HG03175 (cell line): ENCODE measurements at regions not wholly inside any gene's neighbourhood (a gene's known extent, or its start where the extent isn't known, plus 50 kb on each side); places are given as distances from the start of the nearest gene placed in this dataset.
"Not testable (repeated sequence)": the region's sequence is repeated elsewhere in the genome, so short reads cannot be mapped to it uniquely, and the experiment has no call there.

Experiments
- ATAC-seq: cut with Tn5 transposase; IDR thresholded peaks from one replicate; pipeline ENCODE4 v1.9.1; 2021; ENCODE audit warnings: mild to moderate bottlenecking, moderate library complexity; ENCODE audit not compliant: unreplicated experiment

GRCh38 chr17:63171428-63172393 is 205.7 kb downstream of the TANC2 start:
- no peak for ATAC-seq

DNA sequence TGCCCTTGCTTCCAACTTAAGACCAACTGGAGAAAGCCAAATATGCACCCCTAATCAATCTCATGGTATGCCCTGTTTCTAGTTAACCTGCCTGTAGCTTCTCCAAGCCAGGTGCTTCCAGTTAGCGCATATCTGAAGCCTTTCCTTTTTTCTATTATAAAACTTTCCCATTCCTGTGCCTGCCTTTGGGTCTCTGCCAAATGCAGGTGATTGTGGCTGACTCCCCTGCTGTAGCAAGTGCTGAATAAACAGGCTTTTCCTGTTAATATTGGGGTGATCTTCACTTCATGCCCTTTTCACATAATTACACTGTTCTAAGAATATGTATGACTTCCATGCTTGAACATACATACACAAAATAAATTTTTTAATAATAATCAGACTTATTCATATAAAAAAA is 207.4 kb downstream of the TANC2 start:
- ATAC-seq, result no peak

DNA sequence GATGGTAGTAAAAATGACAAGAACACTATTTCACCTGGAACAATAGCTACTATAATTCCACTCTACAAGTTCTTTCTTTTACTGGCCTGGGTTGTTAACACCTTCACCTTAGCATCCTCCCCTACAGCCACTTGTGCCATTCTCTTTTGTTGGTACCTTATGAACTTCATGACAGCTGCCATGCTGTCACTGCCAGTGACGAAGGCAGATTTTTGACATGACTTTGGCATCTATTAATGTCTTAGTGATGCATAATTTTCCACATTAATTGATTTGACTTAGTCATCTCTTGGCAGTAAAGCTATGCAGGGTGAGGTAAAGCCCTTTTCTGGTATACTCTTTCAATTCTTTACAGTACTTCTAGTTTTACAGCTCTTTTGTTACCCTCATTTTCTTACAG is 207.9 kb downstream of the TANC2 start:
- no peak for ATAC-seq

DNA sequence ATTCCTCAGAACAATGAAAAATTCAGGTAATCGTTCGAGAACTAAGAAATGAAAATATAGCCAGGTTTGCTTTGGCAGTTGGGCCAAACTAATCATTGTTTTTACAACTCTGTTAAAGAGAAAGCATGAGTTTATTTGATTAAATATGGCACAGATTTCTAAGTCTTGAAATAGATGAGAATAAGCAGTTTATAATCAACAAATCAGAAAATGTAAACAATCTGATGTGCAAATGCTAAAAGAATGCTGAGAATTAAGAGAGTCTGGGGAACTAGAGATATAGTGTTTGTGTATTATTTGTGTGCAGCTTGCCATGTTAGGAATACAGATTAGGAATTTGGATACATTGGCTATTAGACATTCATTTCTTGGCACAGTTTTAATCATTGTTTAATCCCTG is 212.5 kb downstream of the TANC2 start:
- no peak for ATAC-seq

GRCh38 chr17:63181856-63182255 is 215.8 kb downstream of the TANC2 start:
- no peak for ATAC-seq

DNA sequence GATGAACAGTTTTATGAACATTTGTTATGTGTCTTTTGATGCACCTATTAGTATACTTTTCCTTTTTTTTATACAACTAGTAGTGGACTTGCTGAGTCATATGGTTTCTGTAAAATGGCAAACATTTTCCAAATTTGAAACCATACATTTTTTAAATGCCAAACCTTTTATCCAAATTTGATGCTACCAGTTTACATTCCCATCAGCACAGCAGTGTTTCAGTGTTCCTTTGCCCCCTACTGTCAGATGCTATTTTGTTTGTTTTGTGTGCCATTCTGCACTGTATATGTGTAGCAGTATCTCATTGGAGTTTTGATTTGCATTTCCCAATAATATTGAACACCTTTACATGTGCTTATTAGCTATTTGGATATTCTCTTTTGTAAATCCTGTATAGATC is 219.4 kb downstream of the TANC2 start:
- no peak for ATAC-seq

- ATAC-seq, result no peak
Observed at GRCh38 chr17:63189082-63189481, 223.0 kb downstream of the TANC2 start.

DNA sequence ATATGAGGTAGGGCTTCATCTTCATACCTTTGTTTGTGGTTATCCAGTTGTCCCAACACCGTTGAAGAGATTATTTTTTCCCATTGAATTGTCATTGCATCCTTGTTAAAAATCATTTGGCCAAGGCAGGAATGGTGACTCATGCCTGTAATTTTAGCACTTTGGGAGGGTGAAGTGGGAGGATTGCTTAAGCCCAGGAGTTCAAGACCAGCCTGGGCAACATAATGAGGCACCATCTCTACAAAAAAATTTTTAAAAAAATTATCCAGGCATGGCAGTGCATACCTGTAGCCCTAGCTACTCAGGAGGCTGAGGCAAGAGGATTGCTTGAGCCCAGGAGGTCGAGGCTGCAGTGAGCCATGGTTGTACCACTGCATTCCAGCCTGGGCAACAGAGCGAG is 223.9 kb downstream of the TANC2 start:
- no peak for ATAC-seq

- ATAC-seq, result no peak
Observed at GRCh38 chr17:63190821-63191370, 224.9 kb downstream of the TANC2 start.

- no peak for ATAC-seq
Observed at GRCh38 chr17:63191610-63192009, 225.6 kb downstream of the TANC2 start.

DNA sequence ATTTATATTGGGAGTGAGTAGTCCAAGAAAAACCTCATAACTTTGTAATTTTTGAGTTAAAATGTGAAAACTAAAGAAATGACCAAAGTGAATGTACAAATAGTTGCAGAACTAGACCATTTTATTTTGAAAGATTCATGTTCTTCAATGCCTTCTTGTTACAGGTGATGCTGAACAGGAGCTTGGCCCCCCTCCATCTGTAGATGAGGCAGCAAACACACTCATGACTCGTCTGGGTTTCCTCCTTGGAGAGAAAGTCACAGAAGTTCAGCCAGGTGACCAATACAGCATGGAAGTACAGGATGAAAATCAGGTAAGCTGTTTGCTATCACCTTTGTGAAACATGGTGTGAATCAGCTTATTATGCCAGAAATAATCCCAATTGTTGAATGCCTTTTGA is 227.8 kb downstream of the TANC2 start:
- no peak for ATAC-seq

- no peak for ATAC-seq
Observed at GRCh38 chr17:63196772-63197335, 230.8 kb downstream of the TANC2 start.

DNA sequence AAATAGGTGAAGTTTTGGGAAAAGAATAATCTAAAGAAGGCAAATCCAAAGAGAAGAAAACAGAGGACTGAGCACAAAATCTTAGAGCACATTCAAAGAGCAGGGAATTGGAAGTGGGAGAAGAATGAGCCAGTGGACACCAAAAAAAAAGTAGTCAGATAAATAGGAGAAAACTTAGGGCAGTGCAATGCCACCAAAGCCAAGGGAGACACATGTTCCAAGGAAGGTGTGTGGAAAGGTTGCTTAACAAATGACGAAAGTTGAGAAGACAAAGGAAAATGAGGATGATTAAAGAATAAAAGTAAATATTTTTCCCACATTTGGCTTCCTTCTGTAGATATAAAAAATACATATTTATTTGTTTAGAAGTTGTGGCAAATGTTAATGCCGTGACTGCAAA is 237.6 kb downstream of the TANC2 start:
- ATAC-seq, result no peak

GRCh38 chr17:63221939-63222338 is 224.2 kb downstream of the CYB561 start:
- ATAC-seq, result no peak

GRCh38 chr17:63222655-63223054 is 223.5 kb downstream of the CYB561 start:
- ATAC-seq, result no peak

DNA sequence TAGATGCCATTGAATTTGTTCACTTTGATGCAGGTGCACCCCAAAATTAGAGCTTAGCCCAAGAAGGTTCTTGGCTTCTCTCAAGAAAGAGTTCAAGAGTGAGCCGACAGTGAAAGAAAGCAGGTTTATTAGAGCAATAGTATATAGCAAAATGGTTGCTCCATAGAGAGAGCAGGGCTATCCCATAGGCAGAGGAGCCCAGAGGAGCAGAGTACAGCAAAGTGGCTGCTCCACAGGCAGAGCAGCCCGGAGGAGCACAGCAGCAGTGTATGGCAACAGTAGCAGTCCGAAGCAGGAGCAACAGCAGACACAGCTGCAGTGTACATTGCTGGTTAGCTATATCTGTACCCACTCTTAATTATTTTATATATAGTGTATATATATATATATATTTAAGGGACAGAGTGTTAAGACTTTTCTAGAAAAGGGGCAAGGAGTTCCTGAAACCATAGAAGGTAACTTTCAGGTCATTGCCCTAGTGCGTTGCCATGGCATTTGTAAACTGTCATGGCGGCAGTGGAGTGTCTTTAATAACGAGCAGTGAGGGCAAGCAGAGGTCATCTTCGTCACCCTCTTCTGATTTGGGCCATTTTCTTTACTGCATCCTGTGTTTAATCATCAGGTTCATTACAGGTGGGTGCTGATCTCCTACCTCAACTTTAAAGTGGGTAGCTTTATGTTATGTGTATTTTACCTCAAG is 222.7 kb downstream of the CYB561 start:
- ATAC-seq, result no peak

GRCh38 chr17:63224644-63225043 is 221.5 kb downstream of the CYB561 start:
- ATAC-seq, result no peak

DNA sequence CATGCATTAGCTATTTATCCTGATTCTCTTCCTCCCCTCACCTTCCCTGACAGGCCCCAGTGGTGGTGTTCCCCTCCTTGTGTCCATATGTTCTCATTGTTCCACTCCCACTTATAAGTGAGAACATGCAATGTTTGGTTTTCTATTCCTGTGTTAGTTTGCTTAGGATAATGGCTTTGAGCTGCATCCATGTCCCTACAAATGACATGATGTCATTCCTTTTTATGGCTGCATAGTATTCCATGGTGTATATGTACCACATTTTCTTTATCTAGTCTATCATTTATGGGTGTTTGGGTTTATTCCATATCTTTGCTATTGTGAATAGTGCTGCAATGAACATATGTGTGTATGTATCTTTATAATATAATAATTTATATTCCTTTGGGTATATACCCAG is 219.4 kb downstream of the CYB561 start:
- not testable (repeated sequence) for ATAC-seq

DNA sequence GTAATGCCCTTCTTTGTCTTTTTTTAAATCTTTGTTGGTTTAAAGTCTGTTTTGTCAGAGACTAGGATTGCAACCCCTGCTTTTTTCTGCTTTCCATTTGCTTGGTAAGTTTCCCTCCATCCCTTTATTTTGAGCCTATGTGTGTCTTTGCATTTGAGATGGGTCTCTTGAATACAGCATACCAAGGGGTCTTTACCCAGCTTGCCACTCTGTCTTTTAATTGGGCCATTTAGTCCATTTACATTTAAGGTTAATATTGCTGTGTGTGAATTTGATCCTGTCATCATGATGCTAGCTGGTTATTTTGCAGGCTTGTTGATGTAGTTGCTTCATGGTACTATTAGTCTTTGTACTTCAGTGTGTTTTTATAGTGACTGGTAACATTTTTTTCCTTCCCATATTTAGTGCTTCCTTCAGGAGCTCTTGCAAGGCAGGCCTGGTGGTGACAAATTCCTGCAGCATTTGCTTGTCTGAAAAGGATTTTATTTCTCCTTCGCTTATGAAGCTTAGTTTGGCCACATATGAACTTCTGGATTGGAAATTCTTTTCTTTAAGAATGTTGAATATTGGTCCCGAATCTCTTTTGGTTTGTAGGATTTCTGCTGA is 215.0 kb downstream of the CYB561 start:
- ATAC-seq, result not testable (repeated sequence)

DNA sequence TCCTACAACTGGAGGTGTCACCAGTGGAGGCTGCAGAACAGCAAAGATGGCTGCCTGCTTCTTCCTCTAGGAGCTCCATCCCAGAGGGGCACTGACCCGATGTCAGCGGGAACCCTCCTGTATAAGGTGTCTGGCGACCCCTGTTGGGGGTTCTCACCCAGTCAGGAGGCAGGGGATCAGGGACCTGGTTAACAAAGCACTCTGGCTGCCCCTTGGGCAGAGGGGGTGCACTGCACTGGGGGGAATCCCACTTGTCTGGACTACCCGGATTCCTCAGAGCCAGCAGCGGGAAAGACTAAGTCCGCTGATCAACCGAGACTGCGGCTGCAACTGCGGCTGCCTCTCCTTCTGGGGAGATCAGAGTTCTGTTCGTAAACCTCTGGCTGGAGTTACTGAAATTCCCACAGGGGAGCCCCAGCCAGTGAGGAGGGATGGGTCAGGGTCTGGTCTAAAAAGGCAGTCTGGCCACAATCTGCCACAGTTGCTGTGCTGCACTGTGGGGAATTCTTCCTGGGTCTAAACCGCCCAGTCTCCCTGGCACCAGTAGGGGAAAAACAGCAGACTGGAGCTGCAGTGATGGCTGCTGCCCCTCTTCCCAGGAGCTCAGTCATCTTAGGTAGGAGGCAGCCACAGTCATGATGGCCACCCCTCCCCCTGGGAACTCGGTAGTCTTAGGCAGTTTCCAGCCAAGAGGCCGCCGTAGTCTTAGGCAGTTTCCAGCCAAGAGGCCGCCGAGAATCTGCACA is 213.4 kb downstream of the CYB561 start:
- ATAC-seq, result no peak
